ENCODE measurements at regions not wholly inside any gene's neighbourhood (a gene's known extent, or its start where the extent isn't known, plus 50 kb on each side); places are given as distances from the start of the nearest gene placed in this dataset.
"Not testable (repeated sequence)": the region's sequence is repeated elsewhere in the genome, so short reads cannot be mapped to it uniquely, and the experiment has no call there.

- no peak for ATAC-seq (ENCODE audit: low read depth)
- Mint-ChIP-seq H3K4me3 (no peak overlapping the region), H3K4me1 (peaks cover 5% of the 10 kb centered on the region), H3K27ac (no peak overlapping the region), H3K36me3 (peaks cover 26% of the 10 kb centered on the region), H3K9me3 (no peaks in the 10 kb centered on the region), H3K27me3 (no peaks in the 10 kb centered on the region)
- DNase-seq: no peak
- POLR2A ChIA-PET: no interaction called here
Measured at GRCh38 chr22:25495285-25495684, 69.2 kb upstream of the GRK3 start.

GRCh38 chr22:25496396-25497064 lies 67.9 kb upstream of the GRK3 start:
- ATAC-seq (ENCODE audit: low read depth) (no peak), DNase-seq (no peak)
- Mint-ChIP-seq H3K27me3 (no peaks in the 10 kb centered on the region), H3K36me3 (peaks cover 26% of the 10 kb centered on the region), H3K4me3 (no peak overlapping the region), H3K4me1 (peaks cover 5% of the 10 kb centered on the region), H3K27ac (no peak overlapping the region), H3K9me3 (no peaks in the 10 kb centered on the region)
- POLR2A ChIA-PET: no interaction called here

GRCh38 chr22:25497181-25497641 lies 67.3 kb upstream of the GRK3 start:
- no peak overlapping the region for H3K4me3 Mint-ChIP-seq
- DNase-seq: no peak
- no peaks in the 10 kb centered on the region for H3K27me3 Mint-ChIP-seq
- ATAC-seq (ENCODE audit: low read depth): no peak
- peaks cover 27% of the 10 kb centered on the region for H3K36me3 Mint-ChIP-seq
- H3K9me3 Mint-ChIP-seq: no peaks in the 10 kb centered on the region
- H3K4me1 Mint-ChIP-seq: peaks cover 5% of the 10 kb centered on the region
- H3K27ac Mint-ChIP-seq: no peak overlapping the region
- POLR2A ChIA-PET: no interaction called here

GRCh38 chr22:25497716-25498115 lies 66.8 kb upstream of the GRK3 start:
- POLR2A ChIA-PET: no interaction called here
- DNase-seq: no peak
- Mint-ChIP-seq H3K36me3 (peaks cover 26% of the 10 kb centered on the region), H3K9me3 (no peaks in the 10 kb centered on the region), H3K4me3 (no peak overlapping the region), H3K27me3 (no peaks in the 10 kb centered on the region), H3K27ac (no peak overlapping the region), H3K4me1 (peaks cover 5% of the 10 kb centered on the region)
- no peak for ATAC-seq (ENCODE audit: low read depth)

GRCh38 chr22:25500671-25501070 lies 63.8 kb upstream of the GRK3 start:
- DNase-seq; ATAC-seq (ENCODE audit: low read depth); H3K4me1 Mint-ChIP-seq; H3K4me3 Mint-ChIP-seq; H3K27me3 Mint-ChIP-seq; H3K27ac Mint-ChIP-seq; H3K9me3 Mint-ChIP-seq; POLR2A ChIA-PET: not testable (repeated sequence)
- peaks cover 15% of the 10 kb centered on the region for H3K36me3 Mint-ChIP-seq

- peaks cover 21% of the 10 kb centered on the region for H3K36me3 Mint-ChIP-seq
- H3K4me3 Mint-ChIP-seq; ATAC-seq (ENCODE audit: low read depth); POLR2A ChIA-PET; H3K9me3 Mint-ChIP-seq; H3K4me1 Mint-ChIP-seq; DNase-seq; H3K27me3 Mint-ChIP-seq; H3K27ac Mint-ChIP-seq: not testable (repeated sequence)
Measured at GRCh38 chr22:25504017-25504416, 60.5 kb upstream of the GRK3 start.

- POLR2A ChIA-PET: no interaction called here
- no peak overlapping the region for H3K27ac Mint-ChIP-seq
- H3K27me3 Mint-ChIP-seq: no peaks in the 10 kb centered on the region
- H3K4me3 Mint-ChIP-seq: no peak overlapping the region
- DNase-seq (no peak), ATAC-seq (ENCODE audit: low read depth) (no peak)
- H3K4me1 Mint-ChIP-seq: no peaks in the 10 kb centered on the region
- no peaks in the 10 kb centered on the region for H3K9me3 Mint-ChIP-seq
- H3K36me3 Mint-ChIP-seq: peaks cover 24% of the 10 kb centered on the region
Measured at GRCh38 chr22:25508161-25508560, 56.3 kb upstream of the GRK3 start.

- ATAC-seq (ENCODE audit: low read depth) (no peak), DNase-seq (no peak)
- no peak overlapping the region for H3K27ac Mint-ChIP-seq
- no peaks in the 10 kb centered on the region for H3K4me1 Mint-ChIP-seq
- H3K9me3 Mint-ChIP-seq: no peaks in the 10 kb centered on the region
- no peak overlapping the region for H3K4me3 Mint-ChIP-seq
- no peaks in the 10 kb centered on the region for H3K27me3 Mint-ChIP-seq
- peaks cover 24% of the 10 kb centered on the region for H3K36me3 Mint-ChIP-seq
- POLR2A ChIA-PET: no interaction called here
Measured at GRCh38 chr22:25508761-25509321, 55.6 kb upstream of the GRK3 start.

- no peaks in the 10 kb centered on the region for H3K27me3 Mint-ChIP-seq
- H3K36me3 Mint-ChIP-seq: peaks cover 24% of the 10 kb centered on the region
- no peak overlapping the region for H3K4me3 Mint-ChIP-seq
- H3K9me3 Mint-ChIP-seq: no peaks in the 10 kb centered on the region
- no peak for ATAC-seq (ENCODE audit: low read depth)
- no peak for DNase-seq
- POLR2A ChIA-PET: no interaction called here
- H3K4me1 Mint-ChIP-seq: no peaks in the 10 kb centered on the region
- no peak overlapping the region for H3K27ac Mint-ChIP-seq
Measured at GRCh38 chr22:25509374-25509791, 55.1 kb upstream of the GRK3 start.

- H3K9me3 Mint-ChIP-seq: no peaks in the 10 kb centered on the region
- H3K27ac Mint-ChIP-seq: no peak overlapping the region
- H3K36me3 Mint-ChIP-seq: peaks cover 24% of the 10 kb centered on the region
- no peak overlapping the region for H3K4me3 Mint-ChIP-seq
- POLR2A ChIA-PET: no interaction called here
- ATAC-seq (ENCODE audit: low read depth): no peak
- DNase-seq: no peak
- no peaks in the 10 kb centered on the region for H3K27me3 Mint-ChIP-seq
- no peaks in the 10 kb centered on the region for H3K4me1 Mint-ChIP-seq
Measured at GRCh38 chr22:25510876-25511275, 53.6 kb upstream of the GRK3 start.

- no peak for DNase-seq
- H3K4me1 Mint-ChIP-seq: no peaks in the 10 kb centered on the region
- POLR2A ChIA-PET: no interaction called here
- H3K27ac Mint-ChIP-seq: no peak overlapping the region
- ATAC-seq (ENCODE audit: low read depth): no peak
- peaks cover 24% of the 10 kb centered on the region for H3K36me3 Mint-ChIP-seq
- no peaks in the 10 kb centered on the region for H3K9me3 Mint-ChIP-seq
- no peak overlapping the region for H3K4me3 Mint-ChIP-seq
- H3K27me3 Mint-ChIP-seq: no peaks in the 10 kb centered on the region
Measured at GRCh38 chr22:25511725-25512124, 52.8 kb upstream of the GRK3 start.

GRCh38 chr22:25514436-25515180 lies 49.9 kb upstream of the GRK3 start:
- no peak for ATAC-seq (ENCODE audit: low read depth)
- no peaks in the 10 kb centered on the region for H3K9me3 Mint-ChIP-seq
- peaks cover 16% of the 10 kb centered on the region for H3K36me3 Mint-ChIP-seq
- H3K4me1 Mint-ChIP-seq: no peaks in the 10 kb centered on the region
- no peak overlapping the region for H3K27ac Mint-ChIP-seq
- POLR2A ChIA-PET: interaction anchor here (0.6 kb wide), 1 partner anchor 391 kb away, joined by 4 read pairs; no protein-coding TSS in a partner anchor
- no peak overlapping the region for H3K4me3 Mint-ChIP-seq
- no peak for DNase-seq
- no peaks in the 10 kb centered on the region for H3K27me3 Mint-ChIP-seq
